Type B pancreatic cell (in vitro differentiated cells): ENCODE measurements at regions not wholly inside any gene's neighbourhood (a gene's known extent, or its start where the extent isn't known, plus 50 kb on each side); places are given as distances from the start of the nearest gene placed in this dataset.

Experiments used
- DNase-seq: peaks from one replicate; pipeline ENCODE4 v3.0.0; 2021; ENCODE audit warnings: mixed read lengths; ENCODE audit not compliant: unreplicated experiment; ENCODE audit errors: extremely low spot score
- H3K27ac Mint-ChIP-seq: 2 replicates; pipeline ENCODE4 v1.8.0; 2021; ENCODE audit warnings: mild to moderate bottlenecking, mixed read lengths
- H3K27me3 Mint-ChIP-seq: 2 replicates; pipeline ENCODE4 v1.8.0; 2021; ENCODE audit warnings: mixed read lengths
- H3K36me3 Mint-ChIP-seq: 2 replicates; pipeline ENCODE4 v1.8.0; 2021; ENCODE audit warnings: mixed read lengths
- H3K4me1 Mint-ChIP-seq: one replicate; pipeline ENCODE4 v1.8.0; 2021; ENCODE audit warnings: mixed read lengths; ENCODE audit not compliant: unreplicated experiment
- H3K4me3 Mint-ChIP-seq: 2 replicates; pipeline ENCODE4 v1.8.0; 2021; ENCODE audit warnings: mild to moderate bottlenecking, mixed read lengths
- H3K9me3 Mint-ChIP-seq: 2 replicates; pipeline ENCODE4 v1.8.0; 2021; ENCODE audit warnings: mixed read lengths
- TF ChIP-seq, protein P1 (sequence below): fragments of 200-600 bp; sonication (generic); conservative IDR thresholded peaks from 2 replicates; pipeline ENCODE4 v1.5.0; 2021; ENCODE audit warnings: antibody characterized with exemption, mild to moderate bottlenecking

DNA sequence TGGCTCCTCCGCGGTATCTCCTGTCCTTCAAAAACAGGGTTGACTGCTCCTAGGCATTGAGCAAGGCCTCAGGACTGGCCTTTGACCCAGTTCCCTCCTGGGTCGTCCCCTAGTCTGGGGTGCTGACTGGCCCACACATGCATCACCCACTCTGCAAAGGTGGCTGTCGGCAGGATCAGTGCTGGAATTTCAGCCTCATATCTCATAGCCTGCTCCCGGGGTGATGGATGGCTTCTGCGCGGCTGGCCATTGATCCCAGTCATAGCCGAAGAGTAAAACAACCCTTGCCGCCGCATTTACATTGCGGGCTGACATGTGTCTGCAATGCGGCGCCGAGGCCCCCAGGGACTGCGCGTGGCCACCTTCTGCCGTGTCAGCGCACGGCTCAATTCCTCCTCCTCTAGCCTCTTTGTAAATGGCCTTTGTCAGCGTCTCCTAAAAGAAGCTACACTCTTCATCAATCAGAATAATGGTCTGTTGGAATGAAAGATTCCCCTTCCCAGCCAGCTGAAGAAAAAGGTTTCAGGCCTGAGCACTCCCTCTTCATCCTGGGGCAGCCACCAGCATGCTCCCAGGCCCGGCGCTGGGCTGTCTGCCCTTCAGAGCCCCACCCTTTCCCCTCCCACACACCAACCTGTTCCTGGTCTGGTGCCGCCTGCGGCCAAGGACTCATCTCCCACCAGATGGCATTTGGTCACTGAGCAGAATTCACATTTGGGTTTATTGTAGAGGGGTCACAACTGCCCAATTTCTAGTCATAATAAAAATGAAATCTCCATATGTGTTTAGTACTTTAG, 159.0 kb downstream of the PJA2 start:
- H3K4me1 Mint-ChIP-seq = peaks cover 8% of the 10 kb centered on the region
- peaks cover 42% of the 10 kb centered on the region for H3K27me3 Mint-ChIP-seq
- H3K27ac Mint-ChIP-seq = no peak overlapping the region
- H3K36me3 Mint-ChIP-seq = peaks cover 4% of the 10 kb centered on the region
- peaks cover 12% of the 10 kb centered on the region for H3K9me3 Mint-ChIP-seq
- H3K4me3 Mint-ChIP-seq = peak overlapping the region; percentile 38
- DNase-seq = no peak
- TF ChIP-seq, protein P1, sequence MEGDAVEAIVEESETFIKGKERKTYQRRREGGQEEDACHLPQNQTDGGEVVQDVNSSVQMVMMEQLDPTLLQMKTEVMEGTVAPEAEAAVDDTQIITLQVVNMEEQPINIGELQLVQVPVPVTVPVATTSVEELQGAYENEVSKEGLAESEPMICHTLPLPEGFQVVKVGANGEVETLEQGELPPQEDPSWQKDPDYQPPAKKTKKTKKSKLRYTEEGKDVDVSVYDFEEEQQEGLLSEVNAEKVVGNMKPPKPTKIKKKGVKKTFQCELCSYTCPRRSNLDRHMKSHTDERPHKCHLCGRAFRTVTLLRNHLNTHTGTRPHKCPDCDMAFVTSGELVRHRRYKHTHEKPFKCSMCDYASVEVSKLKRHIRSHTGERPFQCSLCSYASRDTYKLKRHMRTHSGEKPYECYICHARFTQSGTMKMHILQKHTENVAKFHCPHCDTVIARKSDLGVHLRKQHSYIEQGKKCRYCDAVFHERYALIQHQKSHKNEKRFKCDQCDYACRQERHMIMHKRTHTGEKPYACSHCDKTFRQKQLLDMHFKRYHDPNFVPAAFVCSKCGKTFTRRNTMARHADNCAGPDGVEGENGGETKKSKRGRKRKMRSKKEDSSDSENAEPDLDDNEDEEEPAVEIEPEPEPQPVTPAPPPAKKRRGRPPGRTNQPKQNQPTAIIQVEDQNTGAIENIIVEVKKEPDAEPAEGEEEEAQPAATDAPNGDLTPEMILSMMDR = no peak

DNA sequence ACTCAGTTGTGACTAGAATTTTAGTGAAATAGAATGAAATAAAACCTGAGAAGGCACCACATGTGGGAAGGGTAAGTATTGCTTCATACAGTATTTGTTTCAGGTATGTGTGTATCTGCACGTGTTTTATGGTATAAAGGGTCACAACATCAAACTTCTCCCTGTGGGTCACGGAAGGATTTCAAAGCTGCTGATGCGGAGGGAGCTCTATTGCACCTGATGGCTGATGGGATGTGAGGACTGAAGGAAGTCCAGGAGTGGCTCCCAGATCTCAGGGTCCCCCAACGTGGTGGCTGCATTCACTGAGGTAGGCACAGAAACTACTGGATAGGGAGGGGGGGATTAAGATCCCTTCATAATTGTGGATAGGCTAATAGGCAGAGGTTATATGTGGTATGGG, 159.7 kb downstream of the PJA2 start:
- H3K4me3 Mint-ChIP-seq = no peak overlapping the region
- peaks cover 13% of the 10 kb centered on the region for H3K9me3 Mint-ChIP-seq
- H3K4me1 Mint-ChIP-seq = peaks cover 7% of the 10 kb centered on the region
- H3K36me3 Mint-ChIP-seq = peaks cover 4% of the 10 kb centered on the region
- H3K27ac Mint-ChIP-seq = no peak overlapping the region
- DNase-seq = no peak
- TF ChIP-seq, protein P1 = no peak
- H3K27me3 Mint-ChIP-seq = peaks cover 42% of the 10 kb centered on the region

DNA sequence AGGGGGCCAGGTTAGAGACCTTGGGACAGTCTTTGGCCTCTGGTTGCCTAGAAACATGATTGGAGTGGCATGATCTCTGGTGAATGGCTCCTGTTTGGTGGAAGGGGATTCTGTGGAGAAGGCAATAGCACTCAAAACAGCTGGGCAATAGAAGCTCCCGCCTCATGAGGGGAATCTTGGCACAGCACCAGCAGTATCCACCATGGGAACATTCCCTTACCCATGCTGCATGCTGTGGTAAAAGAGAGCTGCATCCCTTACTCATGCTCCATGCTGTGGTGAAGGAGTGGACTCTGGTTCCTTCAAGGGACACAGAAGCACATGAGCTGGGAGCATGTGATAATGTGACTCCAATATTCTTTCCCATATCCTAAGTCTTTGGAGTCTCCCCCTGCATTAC, 160.6 kb downstream of the PJA2 start:
- DNase-seq = no peak
- Mint-ChIP-seq H3K27me3 (peaks cover 42% of the 10 kb centered on the region), H3K27ac (no peak overlapping the region), H3K4me3 (no peak overlapping the region), H3K9me3 (peaks cover 13% of the 10 kb centered on the region), H3K4me1 (no peaks in the 10 kb centered on the region), H3K36me3 (peaks cover 4% of the 10 kb centered on the region)
- TF ChIP-seq, protein P1 = no peak

DNA sequence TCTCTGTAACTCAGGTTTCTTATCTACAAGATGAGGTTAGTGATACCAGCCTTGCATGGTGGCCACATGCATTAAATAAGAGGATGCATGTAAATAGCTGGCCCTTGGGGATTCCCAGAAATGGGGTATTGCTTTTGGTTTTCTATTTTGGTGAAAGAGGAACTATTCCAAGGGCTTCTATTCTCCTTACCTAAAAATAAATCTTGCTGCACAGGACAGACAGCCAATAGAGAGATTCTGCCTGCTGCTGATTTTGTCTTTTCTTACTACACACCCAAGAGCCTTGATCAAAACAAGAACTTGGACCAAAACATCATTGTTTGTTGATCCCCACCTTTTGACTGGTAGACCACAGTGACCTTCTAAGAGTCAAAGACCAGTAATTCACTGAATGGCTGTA, 161.8 kb downstream of the PJA2 start:
- peaks cover 13% of the 10 kb centered on the region for H3K9me3 Mint-ChIP-seq
- DNase-seq = no peak
- no peak overlapping the region for H3K4me3 Mint-ChIP-seq

DNA sequence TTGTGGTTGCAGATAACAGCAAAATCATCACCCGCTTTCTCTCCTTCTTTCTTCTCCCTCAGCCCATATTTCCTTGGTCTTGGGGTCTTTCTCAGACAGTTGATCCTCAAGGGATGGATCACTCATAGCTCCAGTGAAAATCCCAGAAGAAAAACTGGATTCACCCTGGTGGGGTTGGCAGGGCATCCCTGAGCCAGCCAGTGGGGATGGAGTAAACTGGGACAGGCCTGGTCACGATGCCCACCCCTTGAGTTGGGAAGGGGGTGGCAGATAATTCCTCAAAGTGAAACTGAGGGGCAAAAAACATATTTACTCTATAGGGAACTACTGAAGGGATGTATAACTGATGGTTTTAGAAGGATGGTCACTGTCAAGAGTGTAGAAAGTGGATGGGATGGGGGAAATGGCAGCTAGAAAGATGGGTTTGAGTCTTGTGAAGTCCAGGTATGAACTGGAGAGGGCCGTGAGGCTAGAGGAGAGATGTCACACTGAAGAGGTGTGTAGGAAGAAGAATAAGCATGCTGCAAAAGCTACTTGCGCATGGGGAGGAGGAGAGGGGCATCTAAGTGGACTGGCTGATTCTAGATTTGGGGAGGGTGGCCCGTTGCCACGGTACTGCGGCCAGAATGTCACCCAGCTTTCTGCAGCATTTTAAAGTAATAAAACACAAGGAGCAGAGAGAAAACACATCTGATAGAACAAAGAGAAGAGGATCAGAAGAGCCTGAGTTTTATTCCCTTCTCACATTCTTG, 162.8 kb downstream of the PJA2 start:
- peaks cover 13% of the 10 kb centered on the region for H3K9me3 Mint-ChIP-seq
- H3K27ac Mint-ChIP-seq = no peak overlapping the region
- TF ChIP-seq, protein P1 = no peak
- no peaks in the 10 kb centered on the region for H3K4me1 Mint-ChIP-seq
- DNase-seq = no peak
- no peak overlapping the region for H3K4me3 Mint-ChIP-seq
- H3K36me3 Mint-ChIP-seq = peaks cover 4% of the 10 kb centered on the region
- H3K27me3 Mint-ChIP-seq = peaks cover 29% of the 10 kb centered on the region

More for the DNA sequence above, 161.8 kb downstream of the PJA2 start:
- H3K27me3 Mint-ChIP-seq = peaks cover 34% of the 10 kb centered on the region
- TF ChIP-seq, protein P1 = no peak
- H3K36me3 Mint-ChIP-seq = peaks cover 4% of the 10 kb centered on the region
- H3K4me1 Mint-ChIP-seq = no peaks in the 10 kb centered on the region
- no peak overlapping the region for H3K27ac Mint-ChIP-seq
